Tongue (tissue), 1 donor: ENCODE measurements at regions not wholly inside any gene's neighbourhood (a gene's known extent, or its start where the extent isn't known, plus 50 kb on each side); places are given as distances from the start of the nearest gene placed in this dataset.

Experiments
- DNase-seq: peaks from one replicate; pipeline ENCODE4 v3.0.0-alpha.2; 2015

DNA sequence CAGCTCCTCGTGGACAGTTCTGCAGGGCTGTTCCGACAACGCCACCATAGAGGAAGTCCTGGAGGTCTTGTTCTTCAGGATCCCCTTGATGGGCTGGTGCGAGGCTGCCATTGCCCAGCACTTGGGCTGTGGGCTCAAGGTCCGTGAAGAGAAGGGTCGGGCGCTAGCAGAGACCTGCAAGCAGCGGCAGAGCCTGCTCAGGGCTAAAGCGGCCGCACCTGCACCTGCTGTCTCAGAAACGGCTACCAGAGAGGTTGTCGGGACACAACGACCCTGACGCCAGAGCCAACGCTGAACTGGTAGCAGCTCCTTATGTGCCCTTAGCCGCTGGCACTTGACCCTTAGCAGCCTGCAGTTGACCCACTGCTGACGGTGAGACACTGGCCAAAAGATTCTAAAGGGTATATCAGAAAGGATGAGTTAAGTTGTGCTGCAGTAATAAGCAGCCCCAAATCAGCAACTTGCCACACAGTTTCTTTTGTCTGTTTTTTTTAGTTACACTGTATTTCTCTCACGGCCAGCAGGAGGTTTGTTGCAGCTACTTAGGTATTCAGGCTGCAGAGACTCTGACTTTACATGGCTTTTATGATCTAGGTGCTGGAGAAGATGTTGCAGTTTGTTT is 55.5 kb upstream of the ST6GAL2 start:
- no peak for DNase-seq

- no peak for DNase-seq
These were observed 57.7 kb upstream of the ST6GAL2 start for GRCh38 chr2:106943468-106944200.

DNA sequence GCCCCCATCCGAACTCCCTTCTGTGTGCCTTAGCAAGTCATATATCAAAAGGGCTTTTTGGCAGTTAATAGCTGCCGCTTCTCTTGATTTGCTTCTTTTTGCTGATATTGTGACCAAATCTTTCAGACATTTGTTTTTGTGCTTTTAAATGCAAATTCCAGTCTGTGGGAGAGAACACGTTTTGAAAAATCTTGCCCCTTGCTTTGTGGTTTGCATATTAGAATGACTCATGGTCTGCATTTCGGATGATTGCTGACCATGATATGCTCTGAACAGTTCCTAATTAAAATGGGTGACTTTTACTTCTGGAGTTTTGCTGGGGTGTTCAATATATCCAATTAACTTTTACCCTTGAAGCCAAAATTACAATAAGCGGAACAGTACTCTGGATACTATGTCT is 58.2 kb upstream of the ST6GAL2 start:
- DNase-seq = no peak

GRCh38 chr2:106948540-106948939 is 62.6 kb upstream of the ST6GAL2 start:
- no peak for DNase-seq

GRCh38 chr2:106953236-106953635 is 67.3 kb upstream of the ST6GAL2 start:
- no peak for DNase-seq

GRCh38 chr2:106953779-106954178 is 67.8 kb upstream of the ST6GAL2 start:
- no peak for DNase-seq

DNA sequence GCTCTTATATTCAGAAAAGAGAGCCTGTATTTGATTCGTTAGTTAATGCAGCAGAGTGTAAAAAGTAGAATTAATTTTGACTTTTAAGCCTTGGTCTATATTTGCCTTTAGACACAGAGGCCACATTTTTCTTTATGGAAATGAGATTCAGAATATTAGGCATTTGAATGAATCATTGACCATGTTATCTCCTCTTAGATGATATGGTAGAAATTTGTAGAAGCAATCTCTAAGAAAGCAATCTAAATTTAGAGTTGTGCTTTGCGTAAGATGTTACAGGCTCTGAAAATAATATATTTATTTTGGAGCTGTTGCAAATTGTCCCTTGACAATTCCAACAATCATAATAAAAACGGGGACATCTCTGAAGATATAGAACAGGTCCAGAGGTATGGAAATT is 68.3 kb upstream of the ST6GAL2 start:
- no peak for DNase-seq

GRCh38 chr2:106956416-106956815 is 70.4 kb upstream of the ST6GAL2 start:
- peak; percentile 31 for DNase-seq

DNA sequence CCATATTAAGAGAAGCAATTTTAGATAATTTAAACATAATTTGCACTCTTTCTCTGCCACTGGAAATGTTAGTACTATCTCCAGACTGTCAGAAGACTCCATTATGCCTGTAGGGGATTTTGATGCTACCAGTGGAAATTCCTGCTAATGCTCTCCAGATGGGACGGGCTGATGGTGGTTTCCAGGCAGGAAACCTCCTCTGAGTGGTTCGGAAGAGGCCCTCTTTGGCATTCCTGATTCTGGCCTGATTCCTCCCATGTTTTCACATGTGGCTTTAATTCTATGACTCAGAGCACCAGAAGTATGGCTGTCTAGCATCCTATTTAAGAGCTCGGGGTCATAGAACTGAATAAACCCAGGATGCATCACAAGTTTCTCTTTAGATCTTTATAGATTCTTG is 70.9 kb upstream of the ST6GAL2 start:
- peak; percentile 83 for DNase-seq

GRCh38 chr2:106959975-106960682 is 74.2 kb upstream of the ST6GAL2 start:
- DNase-seq = no peak

DNA sequence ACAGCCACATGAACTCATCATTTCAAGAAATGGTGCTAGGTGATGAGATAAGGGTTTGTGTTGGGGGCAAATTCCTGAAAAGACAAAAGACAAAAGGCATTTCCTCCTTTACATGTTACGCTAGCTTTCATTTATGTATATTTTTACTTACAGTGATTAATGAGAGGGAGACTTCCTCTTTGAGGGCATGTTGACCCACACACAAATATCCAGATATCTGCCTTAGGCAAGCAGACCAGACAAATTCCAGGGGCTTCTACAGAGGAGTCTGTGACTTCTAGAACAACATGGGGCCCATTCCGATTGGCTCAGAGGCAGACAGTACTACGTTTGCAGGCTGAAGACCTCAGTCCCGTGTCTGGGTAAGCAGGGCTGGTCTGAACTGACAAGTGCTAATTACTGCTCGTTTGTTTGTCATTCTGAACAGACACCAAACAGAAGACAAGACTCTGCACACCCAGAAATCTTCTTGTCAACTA is 74.8 kb upstream of the ST6GAL2 start:
- peak; percentile 13 for DNase-seq

DNA sequence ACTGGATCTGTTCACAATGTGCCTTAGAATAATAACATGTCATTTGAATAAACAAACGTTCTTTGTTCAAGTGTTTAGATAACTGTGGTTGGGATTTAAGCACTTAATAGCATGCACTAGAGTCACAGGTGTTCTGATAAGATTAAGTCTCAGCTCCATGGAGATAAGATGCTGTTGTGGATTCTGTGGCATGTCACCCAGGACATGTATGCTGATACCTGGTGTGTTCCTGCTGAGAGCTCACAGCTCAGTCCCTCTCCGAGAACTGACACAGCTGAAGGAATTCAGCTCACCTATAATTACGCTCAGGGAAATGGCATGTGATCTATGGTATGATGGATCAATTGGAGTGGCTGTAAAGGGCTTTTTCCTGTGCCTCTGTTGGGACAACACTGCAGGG is 75.4 kb upstream of the ST6GAL2 start:
- no peak for DNase-seq

DNA sequence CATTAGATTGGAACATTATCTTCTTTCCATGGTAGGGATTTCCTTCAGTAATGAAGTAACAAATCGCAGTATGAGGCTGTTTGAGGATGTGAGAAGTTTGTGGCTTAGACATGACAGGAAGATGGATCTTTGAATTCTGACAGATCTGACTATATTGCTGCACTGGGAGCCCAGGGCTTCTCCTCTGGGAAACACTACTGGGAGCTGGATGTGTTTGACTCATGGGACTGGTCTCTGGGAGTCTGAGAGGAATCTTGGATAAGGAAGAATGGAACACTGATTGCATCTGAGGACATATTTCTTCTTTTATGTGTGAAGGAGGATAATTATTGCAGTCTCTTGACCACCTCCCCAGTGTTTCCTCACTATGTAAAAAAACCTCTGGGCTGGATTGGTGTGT is 77.2 kb upstream of the ST6GAL2 start:
- DNase-seq = no peak

GRCh38 chr2:106963893-106964292 is 77.9 kb upstream of the ST6GAL2 start:
- no peak for DNase-seq

GRCh38 chr2:106965611-106966010 is 79.6 kb upstream of the ST6GAL2 start:
- DNase-seq = no peak

- no peak for DNase-seq
These were observed 83.8 kb upstream of the ST6GAL2 start for GRCh38 chr2:106969777-106970176.

DNA sequence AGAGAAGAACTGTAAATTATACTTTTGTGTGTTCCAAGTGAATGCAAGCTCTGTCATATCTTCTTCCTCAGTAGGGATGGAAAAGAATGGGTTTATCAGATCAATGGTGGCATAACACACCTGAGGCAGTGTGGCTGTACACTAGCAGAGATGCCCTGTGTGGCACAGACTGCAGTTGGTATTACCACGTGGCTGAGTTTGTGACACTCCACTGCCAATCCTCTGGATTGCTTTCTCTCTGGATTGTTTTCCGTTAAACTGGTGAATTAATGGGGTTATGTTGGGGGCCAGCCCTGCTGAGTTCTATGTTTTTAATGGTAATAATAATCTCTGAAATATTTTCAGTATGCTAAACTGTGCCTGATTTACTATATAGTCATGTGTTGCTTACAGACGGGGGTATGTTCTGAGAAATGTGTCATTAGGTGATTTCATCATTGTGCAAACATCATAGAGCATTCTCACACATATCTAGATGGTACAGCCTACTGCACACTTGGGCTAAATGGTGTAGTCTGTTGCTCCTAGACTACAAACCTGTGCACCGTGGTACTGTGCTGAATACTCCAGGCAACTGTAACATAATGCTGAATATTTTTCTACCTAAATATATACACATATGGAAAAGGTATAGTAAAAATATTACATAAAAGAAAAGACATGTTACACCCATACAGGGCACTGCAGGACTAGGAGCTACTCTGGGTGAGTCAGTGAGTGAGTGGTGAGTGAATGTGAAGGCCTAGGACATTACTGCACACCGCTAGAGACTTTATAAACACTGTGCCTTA is 84.7 kb upstream of the ST6GAL2 start:
- DNase-seq = no peak

DNA sequence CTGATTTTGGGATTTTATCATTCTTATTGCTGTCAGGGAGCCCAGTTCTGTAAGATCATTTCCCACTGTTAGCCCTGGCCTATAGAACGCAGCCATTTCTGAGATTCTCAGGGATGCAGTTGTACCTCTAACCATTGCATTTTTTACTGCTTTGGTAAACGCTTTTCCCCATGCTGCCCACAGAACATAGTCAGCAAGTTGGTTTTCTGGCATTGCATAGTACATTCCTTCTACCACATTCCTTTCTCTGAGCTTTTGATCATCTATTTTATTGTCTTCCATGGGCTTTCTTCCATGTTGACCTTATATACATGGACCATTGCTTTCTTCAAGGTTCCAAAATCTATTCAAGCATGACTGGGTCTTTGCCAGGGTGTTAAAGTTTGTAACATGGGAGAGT is 86.8 kb upstream of the ST6GAL2 start:
- DNase-seq = no peak

- DNase-seq = no peak
These were observed 88.9 kb upstream of the ST6GAL2 start for GRCh38 chr2:106974891-106975290.

- no peak for DNase-seq
These were observed 89.7 kb upstream of the ST6GAL2 start for GRCh38 chr2:106975641-106976040.

DNA sequence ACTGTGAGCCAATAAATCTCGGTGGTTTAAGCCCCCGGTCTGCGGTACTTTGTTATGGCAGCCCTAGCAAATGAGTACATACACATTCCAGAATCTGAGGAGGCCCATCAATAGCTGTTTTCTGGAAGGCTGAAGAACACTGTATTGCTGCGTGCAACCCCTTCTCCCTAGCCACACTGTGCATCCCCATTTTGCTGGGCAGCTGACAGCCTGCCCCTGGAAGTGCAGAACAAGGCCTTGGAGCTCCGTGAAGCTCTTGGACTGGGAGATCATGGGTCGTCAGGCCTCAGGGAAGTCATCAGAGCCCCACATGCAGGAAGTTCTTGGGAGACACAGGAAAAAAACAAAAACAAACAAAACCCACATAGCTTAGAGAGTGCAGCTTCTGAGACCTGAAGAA is 90.6 kb upstream of the ST6GAL2 start:
- no peak for DNase-seq

GRCh38 chr2:106977717-106978116 is 91.8 kb upstream of the ST6GAL2 start:
- peak; percentile 85 for DNase-seq

GRCh38 chr2:106978647-106979046 is 92.7 kb upstream of the ST6GAL2 start:
- no peak for DNase-seq
